ENCODE measurements at regions not wholly inside any gene's neighbourhood (a gene's known extent, or its start where the extent isn't known, plus 50 kb on each side); places are given as distances from the start of the nearest gene placed in this dataset.

DNA sequence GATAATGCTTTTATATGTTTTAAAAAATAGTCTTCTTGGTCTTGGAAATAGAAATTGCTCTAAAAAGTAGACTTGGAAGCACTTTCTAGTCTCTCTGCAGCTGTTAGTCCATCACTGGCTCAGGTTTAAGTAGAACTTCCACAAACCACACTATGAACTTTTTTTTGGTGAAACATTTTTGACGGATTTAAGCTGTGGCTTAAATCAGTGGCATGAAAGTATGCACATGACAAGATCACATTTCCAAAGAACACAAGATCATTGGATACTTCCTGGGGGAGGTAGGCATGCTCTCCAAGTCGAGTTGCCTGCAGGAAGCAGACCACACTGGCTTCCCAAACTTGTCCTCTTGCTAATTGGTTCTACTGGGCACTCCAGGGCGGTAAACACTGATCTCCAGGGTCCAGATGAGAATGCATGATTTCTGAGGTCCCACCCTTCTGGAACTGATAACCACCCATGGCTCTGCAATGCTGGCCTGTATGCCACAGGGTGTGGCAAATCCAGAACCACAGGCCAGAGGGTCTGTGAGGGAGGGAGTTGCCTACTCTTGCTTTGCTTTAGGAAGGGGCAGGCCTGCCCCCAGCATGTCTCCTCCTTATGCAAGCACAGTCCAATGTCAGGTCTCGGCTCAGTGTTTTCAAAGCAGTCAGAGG is 331.9 kb upstream of the SFRP2 start:
- Mint-ChIP-seq H3K4me3 (no peak overlapping the region), H3K36me3 (ENCODE audit: low read depth) (no peaks in the 10 kb centered on the region), H3K27me3 (ENCODE audit: insufficient read depth, low read depth, poor library complexity) (no peaks in the 10 kb centered on the region)

More for the DNA sequence above, 331.9 kb upstream of the SFRP2 start:
- no peak for TF ChIP-seq NANOG (IDR thresholded peaks at IDR 0.05; ENCODE audit: borderline replicate concordance)
- no peak for TF ChIP-seq STAT1 (IDR thresholded peaks at IDR 0.05; ENCODE audit: unreplicated experiment)
- TF ChIP-seq, protein P1, sequence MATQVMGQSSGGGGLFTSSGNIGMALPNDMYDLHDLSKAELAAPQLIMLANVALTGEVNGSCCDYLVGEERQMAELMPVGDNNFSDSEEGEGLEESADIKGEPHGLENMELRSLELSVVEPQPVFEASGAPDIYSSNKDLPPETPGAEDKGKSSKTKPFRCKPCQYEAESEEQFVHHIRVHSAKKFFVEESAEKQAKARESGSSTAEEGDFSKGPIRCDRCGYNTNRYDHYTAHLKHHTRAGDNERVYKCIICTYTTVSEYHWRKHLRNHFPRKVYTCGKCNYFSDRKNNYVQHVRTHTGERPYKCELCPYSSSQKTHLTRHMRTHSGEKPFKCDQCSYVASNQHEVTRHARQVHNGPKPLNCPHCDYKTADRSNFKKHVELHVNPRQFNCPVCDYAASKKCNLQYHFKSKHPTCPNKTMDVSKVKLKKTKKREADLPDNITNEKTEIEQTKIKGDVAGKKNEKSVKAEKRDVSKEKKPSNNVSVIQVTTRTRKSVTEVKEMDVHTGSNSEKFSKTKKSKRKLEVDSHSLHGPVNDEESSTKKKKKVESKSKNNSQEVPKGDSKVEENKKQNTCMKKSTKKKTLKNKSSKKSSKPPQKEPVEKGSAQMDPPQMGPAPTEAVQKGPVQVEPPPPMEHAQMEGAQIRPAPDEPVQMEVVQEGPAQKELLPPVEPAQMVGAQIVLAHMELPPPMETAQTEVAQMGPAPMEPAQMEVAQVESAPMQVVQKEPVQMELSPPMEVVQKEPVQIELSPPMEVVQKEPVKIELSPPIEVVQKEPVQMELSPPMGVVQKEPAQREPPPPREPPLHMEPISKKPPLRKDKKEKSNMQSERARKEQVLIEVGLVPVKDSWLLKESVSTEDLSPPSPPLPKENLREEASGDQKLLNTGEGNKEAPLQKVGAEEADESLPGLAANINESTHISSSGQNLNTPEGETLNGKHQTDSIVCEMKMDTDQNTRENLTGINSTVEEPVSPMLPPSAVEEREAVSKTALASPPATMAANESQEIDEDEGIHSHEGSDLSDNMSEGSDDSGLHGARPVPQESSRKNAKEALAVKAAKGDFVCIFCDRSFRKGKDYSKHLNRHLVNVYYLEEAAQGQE (IDR thresholded peaks at IDR 0.05; ENCODE audit: unreplicated experiment), result no peak
- TF ChIP-seq EZH2 (IDR thresholded peaks at IDR 0.05; ENCODE audit: low read depth, unreplicated experiment), result no peak
- TF ChIP-seq, protein P2, sequence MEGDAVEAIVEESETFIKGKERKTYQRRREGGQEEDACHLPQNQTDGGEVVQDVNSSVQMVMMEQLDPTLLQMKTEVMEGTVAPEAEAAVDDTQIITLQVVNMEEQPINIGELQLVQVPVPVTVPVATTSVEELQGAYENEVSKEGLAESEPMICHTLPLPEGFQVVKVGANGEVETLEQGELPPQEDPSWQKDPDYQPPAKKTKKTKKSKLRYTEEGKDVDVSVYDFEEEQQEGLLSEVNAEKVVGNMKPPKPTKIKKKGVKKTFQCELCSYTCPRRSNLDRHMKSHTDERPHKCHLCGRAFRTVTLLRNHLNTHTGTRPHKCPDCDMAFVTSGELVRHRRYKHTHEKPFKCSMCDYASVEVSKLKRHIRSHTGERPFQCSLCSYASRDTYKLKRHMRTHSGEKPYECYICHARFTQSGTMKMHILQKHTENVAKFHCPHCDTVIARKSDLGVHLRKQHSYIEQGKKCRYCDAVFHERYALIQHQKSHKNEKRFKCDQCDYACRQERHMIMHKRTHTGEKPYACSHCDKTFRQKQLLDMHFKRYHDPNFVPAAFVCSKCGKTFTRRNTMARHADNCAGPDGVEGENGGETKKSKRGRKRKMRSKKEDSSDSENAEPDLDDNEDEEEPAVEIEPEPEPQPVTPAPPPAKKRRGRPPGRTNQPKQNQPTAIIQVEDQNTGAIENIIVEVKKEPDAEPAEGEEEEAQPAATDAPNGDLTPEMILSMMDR (conservative IDR thresholded peaks at IDR 0.05; ENCODE audit: low read depth in 2 of 2), result no peak
- TF ChIP-seq JUNB (IDR thresholded peaks at IDR 0.05; ENCODE audit: unreplicated experiment), result no peak
- no peak for TF ChIP-seq ZNF331 (CRISPR knock-in tag; IDR thresholded peaks at IDR 0.05; ENCODE audit: low read depth)
- TF ChIP-seq, protein P3, sequence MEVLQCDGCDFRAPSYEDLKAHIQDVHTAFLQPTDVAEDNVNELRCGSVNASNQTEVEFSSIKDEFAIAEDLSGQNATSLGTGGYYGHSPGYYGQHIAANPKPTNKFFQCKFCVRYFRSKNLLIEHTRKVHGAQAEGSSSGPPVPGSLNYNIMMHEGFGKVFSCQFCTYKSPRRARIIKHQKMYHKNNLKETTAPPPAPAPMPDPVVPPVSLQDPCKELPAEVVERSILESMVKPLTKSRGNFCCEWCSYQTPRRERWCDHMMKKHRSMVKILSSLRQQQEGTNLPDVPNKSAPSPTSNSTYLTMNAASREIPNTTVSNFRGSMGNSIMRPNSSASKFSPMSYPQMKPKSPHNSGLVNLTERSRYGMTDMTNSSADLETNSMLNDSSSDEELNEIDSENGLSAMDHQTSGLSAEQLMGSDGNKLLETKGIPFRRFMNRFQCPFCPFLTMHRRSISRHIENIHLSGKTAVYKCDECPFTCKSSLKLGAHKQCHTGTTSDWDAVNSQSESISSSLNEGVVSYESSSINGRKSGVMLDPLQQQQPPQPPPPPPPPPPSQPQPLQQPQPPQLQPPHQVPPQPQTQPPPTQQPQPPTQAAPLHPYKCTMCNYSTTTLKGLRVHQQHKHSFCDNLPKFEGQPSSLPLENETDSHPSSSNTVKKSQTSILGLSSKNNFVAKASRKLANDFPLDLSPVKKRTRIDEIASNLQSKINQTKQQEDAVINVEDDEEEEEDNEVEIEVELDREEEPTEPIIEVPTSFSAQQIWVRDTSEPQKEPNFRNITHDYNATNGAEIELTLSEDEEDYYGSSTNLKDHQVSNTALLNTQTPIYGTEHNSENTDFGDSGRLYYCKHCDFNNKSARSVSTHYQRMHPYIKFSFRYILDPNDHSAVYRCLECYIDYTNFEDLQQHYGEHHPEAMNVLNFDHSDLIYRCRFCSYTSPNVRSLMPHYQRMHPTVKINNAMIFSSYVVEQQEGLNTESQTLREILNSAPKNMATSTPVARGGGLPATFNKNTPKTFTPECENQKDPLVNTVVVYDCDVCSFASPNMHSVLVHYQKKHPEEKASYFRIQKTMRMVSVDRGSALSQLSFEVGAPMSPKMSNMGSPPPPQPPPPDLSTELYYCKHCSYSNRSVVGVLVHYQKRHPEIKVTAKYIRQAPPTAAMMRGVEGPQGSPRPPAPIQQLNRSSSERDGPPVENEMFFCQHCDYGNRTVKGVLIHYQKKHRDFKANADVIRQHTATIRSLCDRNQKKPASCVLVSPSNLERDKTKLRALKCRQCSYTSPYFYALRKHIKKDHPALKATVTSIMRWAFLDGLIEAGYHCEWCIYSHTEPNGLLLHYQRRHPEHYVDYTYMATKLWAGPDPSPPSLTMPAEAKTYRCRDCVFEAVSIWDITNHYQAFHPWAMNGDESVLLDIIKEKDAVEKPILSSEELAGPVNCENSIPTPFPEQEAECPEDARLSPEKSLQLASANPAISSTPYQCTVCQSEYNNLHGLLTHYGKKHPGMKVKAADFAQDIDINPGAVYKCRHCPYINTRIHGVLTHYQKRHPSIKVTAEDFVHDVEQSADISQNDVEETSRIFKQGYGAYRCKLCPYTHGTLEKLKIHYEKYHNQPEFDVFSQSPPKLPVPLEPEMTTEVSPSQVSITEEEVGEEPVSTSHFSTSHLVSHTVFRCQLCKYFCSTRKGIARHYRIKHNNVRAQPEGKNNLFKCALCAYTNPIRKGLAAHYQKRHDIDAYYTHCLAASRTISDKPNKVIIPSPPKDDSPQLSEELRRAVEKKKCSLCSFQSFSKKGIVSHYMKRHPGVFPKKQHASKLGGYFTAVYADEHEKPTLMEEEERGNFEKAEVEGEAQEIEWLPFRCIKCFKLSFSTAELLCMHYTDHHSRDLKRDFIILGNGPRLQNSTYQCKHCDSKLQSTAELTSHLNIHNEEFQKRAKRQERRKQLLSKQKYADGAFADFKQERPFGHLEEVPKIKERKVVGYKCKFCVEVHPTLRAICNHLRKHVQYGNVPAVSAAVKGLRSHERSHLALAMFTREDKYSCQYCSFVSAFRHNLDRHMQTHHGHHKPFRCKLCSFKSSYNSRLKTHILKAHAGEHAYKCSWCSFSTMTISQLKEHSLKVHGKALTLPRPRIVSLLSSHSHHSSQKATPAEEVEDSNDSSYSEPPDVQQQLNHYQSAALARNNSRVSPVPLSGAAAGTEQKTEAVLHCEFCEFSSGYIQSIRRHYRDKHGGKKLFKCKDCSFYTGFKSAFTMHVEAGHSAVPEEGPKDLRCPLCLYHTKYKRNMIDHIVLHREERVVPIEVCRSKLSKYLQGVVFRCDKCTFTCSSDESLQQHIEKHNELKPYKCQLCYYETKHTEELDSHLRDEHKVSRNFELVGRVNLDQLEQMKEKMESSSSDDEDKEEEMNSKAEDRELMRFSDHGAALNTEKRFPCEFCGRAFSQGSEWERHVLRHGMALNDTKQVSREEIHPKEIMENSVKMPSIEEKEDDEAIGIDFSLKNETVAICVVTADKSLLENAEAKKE (CRISPR knock-in tag; IDR thresholded peaks at IDR 0.05), result no peak
- no peak for TF ChIP-seq CREB1 (CRISPR knock-in tag; IDR thresholded peaks at IDR 0.05; ENCODE audit: low read depth)
- TF ChIP-seq EZH2phosphoT487 (IDR thresholded peaks at IDR 0.05; ENCODE audit: unreplicated experiment), result no peak
- TF ChIP-seq, protein P4, sequence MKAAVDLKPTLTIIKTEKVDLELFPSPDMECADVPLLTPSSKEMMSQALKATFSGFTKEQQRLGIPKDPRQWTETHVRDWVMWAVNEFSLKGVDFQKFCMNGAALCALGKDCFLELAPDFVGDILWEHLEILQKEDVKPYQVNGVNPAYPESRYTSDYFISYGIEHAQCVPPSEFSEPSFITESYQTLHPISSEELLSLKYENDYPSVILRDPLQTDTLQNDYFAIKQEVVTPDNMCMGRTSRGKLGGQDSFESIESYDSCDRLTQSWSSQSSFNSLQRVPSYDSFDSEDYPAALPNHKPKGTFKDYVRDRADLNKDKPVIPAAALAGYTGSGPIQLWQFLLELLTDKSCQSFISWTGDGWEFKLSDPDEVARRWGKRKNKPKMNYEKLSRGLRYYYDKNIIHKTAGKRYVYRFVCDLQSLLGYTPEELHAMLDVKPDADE (IDR thresholded peaks at IDR 0.05), result no peak
- no peak for TF ChIP-seq ZNF114 (CRISPR knock-in tag; IDR thresholded peaks at IDR 0.05)
- no peak for TF ChIP-seq POLR2AphosphoS5 (IDR thresholded peaks at IDR 0.05; ENCODE audit: low read depth)
- no peak overlapping the region for H3K27ac Mint-ChIP-seq
- Histone ChIP-seq H3K27ac (ENCODE audit: low read depth) (no peak overlapping the region), H3K27me3 (ENCODE audit: insufficient read depth) (no peaks in the 10 kb centered on the region), H3K4me2 (no peak overlapping the region), H3K36me3 (ENCODE audit: insufficient read depth) (no peaks in the 10 kb centered on the region), H3K9me2 (ENCODE audit: insufficient read depth) (no peaks in the 10 kb centered on the region; the same call in 1 of the 2 replicates), H2AFZ (no peak overlapping the region), H3K4me1 (ENCODE audit: insufficient read depth) (no peaks in the 10 kb centered on the region), H3K4me3 (no peak overlapping the region), H4K20me1 (replicated peaks; ENCODE audit: insufficient read depth) (no peaks in the 10 kb centered on the region), H3K79me2 (replicated peaks; ENCODE audit: insufficient read depth) (no peaks in the 10 kb centered on the region), H3F3A (replicated peaks; ENCODE audit: low read depth) (no peaks in the 10 kb centered on the region)
- no peaks in the 10 kb centered on the region for H3K9me3 Mint-ChIP-seq
- no peaks in the 10 kb centered on the region; the same call in 2 of the 3 replicates for H3K4me1 Mint-ChIP-seq
- DNase-seq (ENCODE audit: low spot score) (no peak), ATAC-seq (no peak)
